Subcutaneous abdominal adipose tissue (tissue), 5 donors: ENCODE measurements at regions not wholly inside any gene's neighbourhood (a gene's known extent, or its start where the extent isn't known, plus 50 kb on each side); places are given as distances from the start of the nearest gene placed in this dataset.
"Not testable (repeated sequence)": the region's sequence is repeated elsewhere in the genome, so short reads cannot be mapped to it uniquely, and the experiment has no call there.

Source experiments
- H3K27ac ChIP-seq: one replicate; pipeline ENCODE4 v1.7.0; 2013; ENCODE audit warnings: low read depth, mild to moderate bottlenecking, inconsistent platforms, low read length, moderate library complexity
- H3K27me3 ChIP-seq, 5 donors: one replicate each; pipeline ENCODE4 v1.7.0; 2013; ENCODE audit warnings: low read length in 5 of 5, inconsistent platforms in 1 of 5; ENCODE audit not compliant: control insufficient read depth in 5 of 5, insufficient read depth in 4 of 5
- H3K36me3 ChIP-seq, 5 donors: one replicate each; pipeline ENCODE4 v1.7.0; 2013; ENCODE audit warnings: low read length in 5 of 5; ENCODE audit not compliant: control insufficient read depth in 5 of 5, insufficient read depth in 5 of 5
- H3K4me1 ChIP-seq, 5 donors: one replicate each; pipeline ENCODE4 v1.7.0; 2013; ENCODE audit warnings: low read length in 5 of 5, mild to moderate bottlenecking in 3 of 5, moderate library complexity in 1 of 5; ENCODE audit not compliant: control insufficient read depth in 5 of 5, insufficient read depth in 5 of 5
- H3K4me3 ChIP-seq, 5 donors: one replicate each; pipeline ENCODE4 v1.7.0; 2013; ENCODE audit warnings: low read length in 5 of 5, low read depth in 1 of 5
- H3K9ac ChIP-seq, 5 donors: one replicate each; pipeline ENCODE4 v1.7.0; 2013; ENCODE audit warnings: low read length in 5 of 5, mild to moderate bottlenecking in 4 of 5, moderate library complexity in 3 of 5
- H3K9me3 ChIP-seq, 5 donors: one replicate each; pipeline ENCODE4 v1.7.0; 2013; ENCODE audit warnings: low read length in 5 of 5; ENCODE audit not compliant: control insufficient read depth in 5 of 5
- donor health status: healthy.
- donor health status: healthy.
- donor health status: healthy.
- donor health status: healthy.
- donor health status: healthy.

- Histone ChIP-seq H3K4me3 (no peak overlapping the region), H3K27ac (no peak overlapping the region), H3K9me3 (no peaks in the 10 kb centered on the region), H3K36me3 (no peaks in the 10 kb centered on the region), H3K4me1 (no peaks in the 10 kb centered on the region), H3K9ac (no peak overlapping the region), H3K27me3 (peaks cover 3 to 13% (median 6%) of the 10 kb centered on the region in 5 donors)
Measured at GRCh38 chr1:30660241-30660640, 63.1 kb downstream of the MATN1 start.

DNA sequence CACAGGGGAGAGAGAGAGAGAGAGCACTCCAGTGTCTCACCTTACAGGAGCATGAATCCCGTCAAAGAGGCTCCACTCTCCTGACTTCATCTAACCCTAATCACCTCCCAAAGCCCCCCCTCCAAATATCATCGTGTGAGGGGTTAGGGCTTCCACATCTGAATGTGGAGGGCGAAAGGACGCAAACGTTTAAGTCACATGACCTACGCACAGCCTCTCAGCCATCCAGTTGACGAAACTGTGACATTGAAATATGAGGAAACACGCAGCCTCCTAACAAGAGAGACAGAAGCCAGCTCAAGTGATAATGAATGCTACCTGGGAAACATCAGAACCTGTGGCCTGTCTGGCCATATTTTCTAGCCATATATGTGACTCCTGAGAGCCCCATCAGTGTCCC lies 63.7 kb downstream of the MATN1 start:
- Histone ChIP-seq H3K4me1 (no peaks in the 10 kb centered on the region), H3K27ac (no peak overlapping the region), H3K9me3 (no peaks in the 10 kb centered on the region), H3K9ac (no peak overlapping the region), H3K36me3 (no peaks in the 10 kb centered on the region), H3K27me3 (peaks cover 3 to 13% (median 6%) of the 10 kb centered on the region in 5 donors), H3K4me3 (no peak overlapping the region)

GRCh38 chr1:30658375-30658774 lies 65.0 kb downstream of the MATN1 start:
- H3K4me3 ChIP-seq, H3K9ac ChIP-seq, H3K27ac ChIP-seq, H3K4me1 ChIP-seq, H3K36me3 ChIP-seq, H3K9me3 ChIP-seq: not testable (repeated sequence)
- H3K27me3 ChIP-seq = peaks cover 3 to 13% (median 6%) of the 10 kb centered on the region in 5 donors

DNA sequence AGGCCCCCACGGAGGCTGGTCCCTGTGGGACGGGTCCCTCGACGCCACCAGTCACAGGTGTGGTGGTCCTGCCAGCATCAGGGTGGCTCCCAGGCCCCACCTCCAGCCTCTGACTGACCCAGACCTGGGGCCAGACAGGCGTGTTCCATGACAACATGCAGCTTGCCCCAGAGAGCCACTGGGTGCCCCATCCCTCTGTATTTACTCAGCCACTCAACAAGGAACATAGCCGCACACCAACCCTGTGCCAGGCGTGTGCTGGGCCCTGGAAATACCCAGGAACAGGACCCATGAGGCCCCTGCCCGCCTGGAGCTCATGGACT lies 65.4 kb downstream of the MATN1 start:
- no peak overlapping the region for H3K9ac ChIP-seq
- H3K9me3 ChIP-seq = no peaks in the 10 kb centered on the region
- H3K4me1 ChIP-seq = no peaks in the 10 kb centered on the region
- H3K4me3 ChIP-seq = no peak overlapping the region
- peaks cover 3 to 13% (median 6%) of the 10 kb centered on the region in 5 donors for H3K27me3 ChIP-seq
- no peak overlapping the region for H3K27ac ChIP-seq
- H3K36me3 ChIP-seq = no peaks in the 10 kb centered on the region

GRCh38 chr1:30657131-30658013 lies 66.0 kb downstream of the MATN1 start:
- Histone ChIP-seq H3K27me3 (peaks cover 3 to 16% (median 6%) of the 10 kb centered on the region in 5 donors), H3K36me3 (no peaks in the 10 kb centered on the region), H3K9me3 (no peaks in the 10 kb centered on the region), H3K9ac (no peak overlapping the region), H3K4me3 (no peak overlapping the region), H3K27ac (no peak overlapping the region), H3K4me1 (no peaks in the 10 kb centered on the region)

- H3K4me3 ChIP-seq = no peak overlapping the region
- no peak overlapping the region for H3K27ac ChIP-seq
- H3K27me3 ChIP-seq = peaks cover 3 to 23% (median 6%) of the 10 kb centered on the region in 5 donors
- no peak overlapping the region for H3K9ac ChIP-seq
- H3K9me3 ChIP-seq = no peaks in the 10 kb centered on the region
- no peaks in the 10 kb centered on the region for H3K36me3 ChIP-seq
- no peaks in the 10 kb centered on the region for H3K4me1 ChIP-seq
Measured at GRCh38 chr1:30656171-30656940, 67.0 kb downstream of the MATN1 start.

DNA sequence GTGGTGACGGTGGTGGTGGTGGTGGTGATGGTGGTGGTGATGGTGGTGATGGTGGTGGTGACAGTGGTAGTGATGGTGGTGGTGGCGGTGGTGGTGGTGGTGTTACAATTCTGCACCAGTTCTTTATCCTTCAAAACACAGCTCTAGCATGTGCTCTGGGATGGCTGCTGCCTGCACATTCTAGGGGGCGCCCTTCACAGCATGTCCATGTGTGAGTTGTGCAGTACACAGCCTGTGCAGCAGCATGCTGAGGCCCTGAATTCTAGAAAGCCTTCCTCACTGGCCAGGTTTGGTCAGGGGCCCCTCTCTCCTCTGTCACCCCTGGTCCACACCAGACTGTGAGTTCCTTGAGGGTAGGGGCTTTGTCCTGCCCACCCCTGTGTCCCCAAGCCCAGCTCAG lies 67.7 kb downstream of the MATN1 start:
- Histone ChIP-seq H3K27me3 (peaks cover 3 to 28% (median 8%) of the 10 kb centered on the region in 5 donors), H3K9ac (no peak overlapping the region), H3K4me1 (no peaks in the 10 kb centered on the region), H3K27ac (no peak overlapping the region), H3K36me3 (no peaks in the 10 kb centered on the region), H3K9me3 (no peaks in the 10 kb centered on the region), H3K4me3 (no peak overlapping the region)

GRCh38 chr1:30654188-30654587 lies 69.2 kb downstream of the MATN1 start:
- no peak overlapping the region for H3K9ac ChIP-seq
- no peak overlapping the region for H3K27ac ChIP-seq
- H3K27me3 ChIP-seq = peaks cover 9 to 35% (median 18%) of the 10 kb centered on the region in 5 donors

DNA sequence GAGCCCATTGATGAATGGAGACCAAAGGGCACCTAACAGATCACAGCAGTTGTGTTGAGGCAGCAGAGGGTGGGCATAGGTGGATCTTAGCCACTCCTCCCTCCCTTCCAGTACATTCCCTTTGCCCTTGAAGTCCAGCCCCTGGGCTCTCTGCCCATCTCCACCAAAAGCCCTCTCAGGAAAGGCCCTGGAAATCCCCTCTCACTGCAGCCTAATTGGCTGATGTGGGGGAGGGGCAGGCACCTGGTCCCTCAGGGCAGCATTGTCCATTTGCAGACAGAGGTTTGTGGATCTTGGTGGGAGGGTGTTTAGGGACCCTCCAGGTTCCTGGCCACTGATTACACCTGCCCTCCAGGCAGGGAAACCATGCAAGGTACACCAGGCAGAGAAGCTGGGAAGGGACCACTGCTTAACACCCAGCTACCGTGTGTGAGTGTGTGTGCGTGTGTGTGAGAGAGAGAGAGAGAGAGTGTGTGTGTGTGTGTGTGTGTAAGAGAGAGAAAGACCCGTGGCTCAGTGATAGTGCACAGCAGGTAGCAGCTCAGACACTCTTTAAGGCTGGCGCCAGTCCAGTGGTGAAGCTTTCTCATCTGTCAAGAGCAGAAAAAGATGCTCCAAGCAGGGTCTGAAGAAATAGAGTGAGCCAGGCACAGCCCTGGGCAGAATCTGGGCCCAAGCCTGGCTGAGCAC lies 71.1 kb downstream of the MATN1 start:
- H3K9ac ChIP-seq = no peak overlapping the region
- H3K4me3 ChIP-seq = no peak overlapping the region
- no peaks in the 10 kb centered on the region for H3K9me3 ChIP-seq
- no peaks in the 10 kb centered on the region for H3K36me3 ChIP-seq
- H3K27me3 ChIP-seq = peaks cover 9 to 31% (median 18%) of the 10 kb centered on the region in 5 donors
- H3K4me1 ChIP-seq = no peaks in the 10 kb centered on the region
- no peak overlapping the region for H3K27ac ChIP-seq

More at GRCh38 chr1:30654188-30654587, 69.2 kb downstream of the MATN1 start:
- no peaks in the 10 kb centered on the region for H3K4me1 ChIP-seq
- no peak overlapping the region for H3K4me3 ChIP-seq
- no peaks in the 10 kb centered on the region for H3K9me3 ChIP-seq
- H3K36me3 ChIP-seq = no peaks in the 10 kb centered on the region

GRCh38 chr1:30651395-30651794 lies 72.0 kb downstream of the MATN1 start:
- H3K4me1 ChIP-seq, H3K27ac ChIP-seq, H3K36me3 ChIP-seq, H3K9ac ChIP-seq, H3K4me3 ChIP-seq, H3K9me3 ChIP-seq: not testable (repeated sequence)
- H3K27me3 ChIP-seq = peaks cover 9 to 34% (median 24%) of the 10 kb centered on the region in 5 donors
